Calu3 (cell line): ENCODE measurements at regions not wholly inside any gene's neighbourhood (a gene's known extent, or its start where the extent isn't known, plus 50 kb on each side); places are given as distances from the start of the nearest gene placed in this dataset.

ENCODE experiments used
- BruUV-seq: library from RNA; stranded (reverse); fragments of 400-500 nt; replicated peaks from 2 replicates; lab custom pipeline; 2021; lab: Mats Ljungman, UMichigan
- CTCF ChIA-PET: fragments of 300-600 bp; sonication (Branson Sonifier 250); formaldehyde crosslinking; loops from one replicate; lab custom pipeline; 2022; ENCODE audit warnings: antibody characterized with exemption; lab: Charles Lee
- DNase-seq: peaks from one replicate; pipeline ENCODE4 v3.0.0; 2022
- H3K27ac Mint-ChIP-seq: one replicate; pipeline ENCODE4 v1.8.0; 2022; ENCODE audit warnings: mixed read lengths; ENCODE audit not compliant: unreplicated experiment
- H3K27me3 Mint-ChIP-seq: one replicate; pipeline ENCODE4 v1.8.0; 2022; ENCODE audit warnings: mixed read lengths; ENCODE audit not compliant: unreplicated experiment
- H3K36me3 Mint-ChIP-seq: one replicate; pipeline ENCODE4 v1.8.0; 2022; ENCODE audit warnings: mild to moderate bottlenecking, moderate library complexity, mixed read lengths; ENCODE audit not compliant: insufficient read depth, unreplicated experiment
- H3K4me1 Mint-ChIP-seq: one replicate; pipeline ENCODE4 v1.8.0; 2022; ENCODE audit warnings: mild to moderate bottlenecking, low read depth, mixed read lengths; ENCODE audit not compliant: unreplicated experiment
- H3K4me3 Mint-ChIP-seq: one replicate; pipeline ENCODE4 v1.8.0; 2022; ENCODE audit warnings: mild to moderate bottlenecking, low read depth, moderate library complexity, mixed read lengths; ENCODE audit not compliant: unreplicated experiment
- H3K9me3 Mint-ChIP-seq: one replicate; pipeline ENCODE4 v1.8.0; 2022; ENCODE audit warnings: low read depth, mixed read lengths; ENCODE audit not compliant: unreplicated experiment
- intact Hi-C: fragments of 100-400 bp; cut with micrococcal nuclease; formaldehyde crosslinking; loops from one replicate; pipeline ENCODE4 v1.10.0; 2022; ENCODE audit not compliant: unreplicated experiment
- TF ChIP-seq, protein P1 (sequence below): fragments of 200-600 bp; IDR thresholded peaks from one replicate; pipeline ENCODE4 v1.8.0; 2022; ENCODE audit warnings: antibody characterized with exemption; ENCODE audit not compliant: unreplicated experiment

- Mint-ChIP-seq H3K36me3 (no peaks in the 10 kb centered on the region), H3K4me1 (peaks cover 6% of the 10 kb centered on the region), H3K27ac (no peak overlapping the region), H3K27me3 (no peaks in the 10 kb centered on the region), H3K4me3 (no peak overlapping the region), H3K9me3 (peaks cover 4% of the 10 kb centered on the region)
- TF ChIP-seq, protein P1, sequence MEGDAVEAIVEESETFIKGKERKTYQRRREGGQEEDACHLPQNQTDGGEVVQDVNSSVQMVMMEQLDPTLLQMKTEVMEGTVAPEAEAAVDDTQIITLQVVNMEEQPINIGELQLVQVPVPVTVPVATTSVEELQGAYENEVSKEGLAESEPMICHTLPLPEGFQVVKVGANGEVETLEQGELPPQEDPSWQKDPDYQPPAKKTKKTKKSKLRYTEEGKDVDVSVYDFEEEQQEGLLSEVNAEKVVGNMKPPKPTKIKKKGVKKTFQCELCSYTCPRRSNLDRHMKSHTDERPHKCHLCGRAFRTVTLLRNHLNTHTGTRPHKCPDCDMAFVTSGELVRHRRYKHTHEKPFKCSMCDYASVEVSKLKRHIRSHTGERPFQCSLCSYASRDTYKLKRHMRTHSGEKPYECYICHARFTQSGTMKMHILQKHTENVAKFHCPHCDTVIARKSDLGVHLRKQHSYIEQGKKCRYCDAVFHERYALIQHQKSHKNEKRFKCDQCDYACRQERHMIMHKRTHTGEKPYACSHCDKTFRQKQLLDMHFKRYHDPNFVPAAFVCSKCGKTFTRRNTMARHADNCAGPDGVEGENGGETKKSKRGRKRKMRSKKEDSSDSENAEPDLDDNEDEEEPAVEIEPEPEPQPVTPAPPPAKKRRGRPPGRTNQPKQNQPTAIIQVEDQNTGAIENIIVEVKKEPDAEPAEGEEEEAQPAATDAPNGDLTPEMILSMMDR: peak; percentile 43
- intact Hi-C loops: loop anchor here (1.0 to 10.0 kb wide), 6 partner anchors 89 to 952 kb away; partner anchors contain the start of gene GORAB
- no TSS peak for BruUV-seq
- peak; percentile 19 for DNase-seq
- CTCF ChIA-PET: interaction anchor here (0.6 to 1.0 kb wide), 3 partner anchors 46 to 193 kb away, joined by 3 read pairs; no protein-coding TSS in a partner anchor
Measured at GRCh38 chr1:170881268-170882265, 53.8 kb upstream of the MROH9 start.
